ENCODE measurements at regions not wholly inside any gene's neighbourhood (a gene's known extent, or its start where the extent isn't known, plus 50 kb on each side); places are given as distances from the start of the nearest gene placed in this dataset.
A peak's percentile ranks its signal among the peaks of the same experiment; 100 is the strongest.

DNA sequence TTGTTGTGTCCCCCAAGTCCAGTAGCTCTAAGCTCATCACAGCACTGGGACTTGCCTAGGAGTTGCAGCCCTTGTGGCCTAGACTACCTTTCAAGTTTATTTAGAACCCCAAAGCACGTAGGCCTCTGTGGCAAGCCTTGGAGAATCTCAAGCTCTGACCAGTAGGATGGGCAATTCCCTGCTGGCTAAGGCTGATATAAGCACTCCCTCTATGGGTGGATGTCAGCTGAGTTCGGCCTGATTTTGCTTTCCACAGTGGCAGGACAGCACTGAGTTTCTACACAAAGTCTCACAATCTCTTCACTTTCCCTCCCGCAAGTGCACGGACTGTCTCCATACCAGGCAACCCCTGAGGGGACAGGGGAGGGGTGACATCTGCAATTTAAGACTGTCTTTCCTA, 886.4 kb upstream of the LRRN3 start:
- peak; percentile 20 for TF ChIP-seq CTCF (IDR thresholded peaks at IDR 0.05; ENCODE audit: insufficient read depth, missing control alignments)
- DNase-seq (ENCODE audit: insufficient read length, low spot score) = no peak
- FAIRE-seq = no peak

- DNase-seq (ENCODE audit: insufficient read length, low spot score) (no peak), FAIRE-seq (no peak)
- no peak for TF ChIP-seq CTCF (IDR thresholded peaks at IDR 0.05; ENCODE audit: insufficient read depth, missing control alignments)
Observed at GRCh38 chr7:110205899-110206298, 885.0 kb upstream of the LRRN3 start.

- FAIRE-seq = no peak
- TF ChIP-seq CTCF (IDR thresholded peaks at IDR 0.05; ENCODE audit: insufficient read depth, missing control alignments) = no peak
Observed at GRCh38 chr7:110209884-110210283, 881.0 kb upstream of the LRRN3 start.

DNA sequence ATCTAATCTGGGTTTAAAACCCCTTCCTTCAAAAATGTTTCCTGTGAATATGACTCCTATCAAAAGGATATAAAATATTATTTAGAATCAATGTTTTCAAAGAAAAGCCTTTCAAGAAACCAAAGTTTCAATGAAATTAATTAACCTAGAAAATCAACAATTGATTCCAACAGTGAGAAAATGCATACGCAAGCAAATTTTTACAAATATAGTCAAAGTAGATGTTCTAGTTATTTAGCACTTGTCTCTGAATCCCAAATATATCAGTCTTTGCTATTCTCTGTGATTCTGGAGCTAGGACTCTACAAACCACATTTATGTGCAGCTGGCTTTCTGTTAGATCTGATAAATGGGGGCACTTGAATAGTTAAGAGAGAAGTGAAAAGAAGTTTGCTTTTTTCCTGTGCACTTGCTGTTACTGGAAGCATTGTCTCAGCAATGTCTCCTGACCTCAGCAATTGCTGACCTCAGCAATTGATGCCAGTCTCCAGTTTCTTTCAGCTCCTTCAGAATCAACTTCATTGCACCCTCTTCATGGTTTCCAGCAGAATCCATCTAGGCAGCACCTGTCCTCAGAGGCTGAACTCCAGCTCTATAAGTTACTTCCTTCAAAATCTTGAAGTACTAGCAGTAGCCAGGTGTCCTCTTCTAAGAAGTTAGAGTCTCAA, 879.9 kb upstream of the LRRN3 start:
- DNase-seq (ENCODE audit: insufficient read length, low spot score) = no peak
- no peak for FAIRE-seq
- TF ChIP-seq CTCF (IDR thresholded peaks at IDR 0.05; ENCODE audit: insufficient read depth, missing control alignments) = no peak

More at GRCh38 chr7:110209884-110210283, 881.0 kb upstream of the LRRN3 start:
- no peak for DNase-seq (ENCODE audit: insufficient read length, low spot score)

GRCh38 chr7:110224643-110225042, 866.3 kb upstream of the LRRN3 start:
- DNase-seq (ENCODE audit: insufficient read length, low spot score) (no peak), FAIRE-seq (no peak)
- no peak for TF ChIP-seq CTCF (IDR thresholded peaks at IDR 0.05; ENCODE audit: insufficient read depth, missing control alignments)

- no peak for FAIRE-seq
- no peak for DNase-seq (ENCODE audit: insufficient read length, low spot score)
Observed at GRCh38 chr7:110246118-110246517, 844.8 kb upstream of the LRRN3 start.

More at GRCh38 chr7:110246118-110246517, 844.8 kb upstream of the LRRN3 start:
- TF ChIP-seq CTCF (IDR thresholded peaks at IDR 0.05; ENCODE audit: insufficient read depth, missing control alignments) = no peak
